GM18909 (cell line): ENCODE measurements at regions not wholly inside any gene's neighbourhood (a gene's known extent, or its start where the extent isn't known, plus 50 kb on each side); places are given as distances from the start of the nearest gene placed in this dataset.
"Not testable (repeated sequence)": the region's sequence is repeated elsewhere in the genome, so short reads cannot be mapped to it uniquely, and the experiment has no call there.

Experiments
- ATAC-seq: cut with Tn5 transposase; IDR thresholded peaks from one replicate; pipeline ENCODE4 v1.9.1; 2021; ENCODE audit warnings: mild to moderate bottlenecking; ENCODE audit not compliant: unreplicated experiment, poor library complexity

DNA sequence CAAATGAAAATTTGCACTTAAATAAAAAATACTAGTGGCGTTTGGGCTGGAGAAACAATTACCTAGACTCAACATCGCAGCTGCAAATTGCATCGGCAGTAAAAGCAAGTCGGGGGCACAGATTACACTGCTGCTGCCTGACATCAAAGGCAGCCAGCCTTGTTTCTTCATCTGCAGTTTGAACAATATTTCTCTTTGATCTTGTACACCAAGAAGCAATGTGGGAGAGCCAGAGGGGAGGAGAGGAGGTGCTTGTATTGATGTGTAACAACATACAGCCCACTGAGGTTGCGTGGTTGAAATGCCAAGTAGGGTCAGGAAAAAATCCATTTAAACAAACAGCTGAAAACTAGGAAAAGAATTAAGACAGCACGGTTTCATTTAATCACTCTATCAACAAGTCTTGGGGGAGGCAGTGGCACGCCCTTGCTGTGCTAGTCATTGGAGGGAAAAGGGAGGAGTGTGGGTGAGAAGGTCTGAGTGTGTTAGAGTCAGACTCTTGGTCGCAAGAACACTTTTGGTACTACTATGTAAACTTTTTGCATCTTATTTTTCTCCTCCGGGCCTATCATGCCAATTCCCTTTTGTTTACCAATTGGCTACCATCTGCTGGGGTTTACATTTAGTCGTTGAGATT lies 456.5 kb downstream of the OMA1 start:
- no peak for ATAC-seq

DNA sequence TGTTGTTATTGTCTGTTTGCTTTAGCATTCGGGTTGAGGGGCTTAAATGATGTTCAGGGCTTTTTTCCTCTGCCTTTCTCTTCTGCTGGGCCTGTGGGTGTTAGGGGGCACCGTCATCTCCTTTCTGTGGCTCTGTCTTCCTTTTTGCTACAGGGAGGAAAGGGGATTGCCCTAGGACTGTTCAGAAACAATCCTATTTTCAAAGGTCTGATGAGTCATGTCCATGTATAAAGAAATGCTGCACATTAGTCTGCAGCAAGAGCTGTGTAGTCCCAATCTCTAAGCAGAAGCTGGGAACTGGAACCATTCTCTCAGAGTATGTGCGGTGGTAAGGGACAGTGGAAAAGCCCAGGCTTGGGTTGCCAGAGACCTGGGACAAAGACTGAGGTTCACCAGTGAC lies 462.3 kb downstream of the OMA1 start:
- ATAC-seq: no peak

DNA sequence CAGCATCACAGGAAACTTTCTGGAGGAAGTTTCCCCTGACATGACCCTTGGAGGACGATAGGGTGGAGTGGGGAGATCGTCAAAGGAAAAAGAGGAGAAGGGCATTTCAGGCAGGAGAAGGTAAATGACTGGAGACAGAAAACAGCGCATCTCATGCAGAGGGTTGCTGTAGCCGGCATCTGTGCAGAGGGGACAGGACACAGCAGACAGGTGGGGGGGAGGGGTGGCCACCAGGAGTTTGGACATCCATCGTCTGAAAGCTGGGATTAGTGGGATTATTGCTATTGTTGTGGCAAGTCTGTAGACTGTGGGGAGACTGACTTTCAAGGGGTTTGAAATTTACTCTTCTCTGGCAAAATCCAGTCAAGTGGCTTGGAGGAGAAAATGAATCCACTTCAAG lies 463.9 kb downstream of the OMA1 start:
- no peak for ATAC-seq

DNA sequence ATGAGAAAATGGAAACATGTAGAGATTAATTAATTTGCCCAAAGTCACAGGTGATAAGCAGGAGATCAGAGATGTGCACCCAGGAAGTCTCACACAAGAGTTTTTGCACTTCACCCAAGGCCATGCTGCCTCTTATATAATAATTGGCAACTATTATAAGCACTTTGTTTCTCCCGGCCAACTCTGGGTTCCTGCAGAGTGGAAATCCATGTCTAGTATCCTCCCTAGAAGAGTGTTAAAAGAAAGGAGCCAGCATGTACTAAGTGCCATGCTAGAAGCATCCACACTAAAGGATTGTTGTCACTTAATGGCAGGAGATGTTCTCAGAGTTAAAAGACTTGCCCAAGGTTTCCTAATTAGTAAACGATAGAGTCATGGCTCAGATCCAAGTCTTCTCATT lies 470.3 kb downstream of the OMA1 start:
- ATAC-seq: no peak

DNA sequence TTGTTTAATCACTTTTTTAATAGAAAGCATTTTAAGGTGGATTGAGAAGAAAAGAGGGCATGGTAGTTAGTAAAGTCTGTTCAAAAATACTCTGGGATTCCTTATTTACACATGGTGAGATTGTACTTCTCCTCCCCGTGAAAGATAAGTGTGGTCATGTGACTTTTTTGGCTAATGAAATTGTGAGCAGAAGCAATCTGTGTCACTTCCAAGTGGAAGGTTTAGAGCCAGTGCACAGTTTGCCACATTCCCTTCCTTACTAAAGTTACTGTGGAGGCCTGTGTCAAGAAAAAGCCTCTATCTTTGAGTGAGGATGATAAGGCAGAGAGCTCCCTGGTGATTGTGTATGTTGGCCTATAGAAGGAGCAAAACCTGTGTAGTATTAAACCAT lies 471.3 kb downstream of the OMA1 start:
- ATAC-seq: no peak

DNA sequence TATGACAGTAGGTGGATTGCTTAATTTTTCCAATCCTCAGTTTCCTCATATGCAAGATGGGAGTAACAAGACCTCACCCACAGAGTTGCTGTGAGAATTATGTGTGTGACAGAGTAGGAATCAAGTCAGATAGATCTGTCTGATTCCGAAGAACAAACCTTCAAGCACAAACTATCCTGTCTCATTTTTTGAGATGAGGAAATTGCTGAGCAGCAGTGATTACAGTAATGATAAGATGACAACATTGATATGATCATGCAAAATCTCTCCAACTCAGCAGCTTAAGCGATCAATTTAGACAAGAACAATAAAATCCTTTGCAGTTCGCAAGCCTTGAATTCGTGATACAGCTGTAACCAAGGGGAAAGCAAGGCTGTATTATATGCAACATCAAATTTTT lies 474.1 kb downstream of the OMA1 start:
- no peak for ATAC-seq

DNA sequence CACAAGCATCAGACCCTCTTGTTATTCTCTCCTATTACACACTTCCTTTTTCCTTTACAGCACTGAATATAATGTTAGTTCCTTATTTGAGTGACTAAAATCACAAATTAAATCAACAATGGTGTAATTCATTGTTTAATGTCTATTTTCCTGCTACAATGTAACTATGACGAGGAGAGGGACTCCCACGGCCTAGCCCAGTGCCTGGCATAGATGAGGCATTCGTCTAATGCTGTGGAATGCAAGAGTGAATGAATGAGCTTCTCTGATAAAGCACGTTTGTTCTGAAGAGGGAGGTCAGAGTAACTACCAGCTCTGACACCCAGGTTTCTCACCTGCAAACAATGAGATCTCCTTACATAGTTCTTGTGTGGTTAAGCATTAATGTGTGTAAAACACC lies 479.4 kb downstream of the OMA1 start:
- ATAC-seq: no peak

DNA sequence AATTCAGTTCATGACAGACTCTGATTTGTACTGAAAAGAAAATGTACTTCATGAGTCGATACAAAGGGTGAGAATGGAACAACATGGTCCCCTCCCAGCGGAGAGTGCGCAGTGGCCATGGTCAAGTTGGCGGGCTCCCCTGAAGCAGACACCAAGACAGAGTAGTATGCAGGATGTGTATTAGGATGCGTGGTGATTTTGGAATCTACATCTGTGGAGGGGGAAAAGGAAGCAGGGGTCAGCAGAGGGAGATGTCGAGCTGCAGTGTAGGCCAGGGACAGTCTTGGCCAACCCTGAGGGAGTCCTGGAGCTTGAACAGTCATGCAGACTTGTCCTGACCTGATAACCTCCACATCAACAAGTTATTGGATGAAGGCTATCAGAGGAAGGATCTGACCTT lies 481.0 kb downstream of the OMA1 start:
- ATAC-seq: no peak

DNA sequence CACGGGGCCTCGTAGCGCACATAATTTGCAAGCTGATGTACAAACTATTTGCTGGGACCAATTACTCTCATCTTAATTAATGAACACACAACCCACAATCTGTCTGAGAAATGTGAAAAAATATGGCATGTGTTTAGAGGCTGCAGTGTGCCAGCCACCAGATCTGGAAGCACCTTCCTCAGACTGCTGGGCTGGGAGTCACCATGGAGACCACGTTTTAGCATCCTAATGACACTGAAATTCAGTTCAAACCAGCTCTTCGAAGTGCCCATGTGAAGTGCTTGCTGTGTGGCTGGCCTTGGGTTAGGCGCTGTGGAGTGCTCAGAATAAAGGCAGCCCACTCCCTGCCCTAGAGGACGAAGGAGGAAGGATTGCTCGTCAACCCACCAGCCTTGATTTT lies 482.4 kb downstream of the OMA1 start:
- no peak for ATAC-seq

DNA sequence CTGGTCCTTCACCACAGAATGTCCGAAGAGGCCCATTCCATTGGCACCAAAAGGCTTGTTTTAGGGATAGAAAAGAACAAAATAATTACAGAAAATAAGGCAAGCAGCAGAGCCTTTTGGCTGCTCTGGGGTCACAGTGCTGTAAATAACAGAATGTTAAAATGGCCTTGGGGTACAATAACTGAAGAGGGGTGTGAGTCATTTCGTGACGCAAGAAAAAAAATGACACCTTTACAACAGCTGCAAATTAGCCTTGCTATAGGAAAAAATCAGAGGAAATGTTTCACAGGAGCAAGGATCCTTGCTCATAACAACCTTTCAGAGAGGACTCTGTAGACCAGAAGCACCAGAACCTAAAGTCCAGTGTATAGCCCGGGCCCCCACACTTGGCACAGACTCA lies 483.4 kb downstream of the OMA1 start:
- no peak for ATAC-seq

DNA sequence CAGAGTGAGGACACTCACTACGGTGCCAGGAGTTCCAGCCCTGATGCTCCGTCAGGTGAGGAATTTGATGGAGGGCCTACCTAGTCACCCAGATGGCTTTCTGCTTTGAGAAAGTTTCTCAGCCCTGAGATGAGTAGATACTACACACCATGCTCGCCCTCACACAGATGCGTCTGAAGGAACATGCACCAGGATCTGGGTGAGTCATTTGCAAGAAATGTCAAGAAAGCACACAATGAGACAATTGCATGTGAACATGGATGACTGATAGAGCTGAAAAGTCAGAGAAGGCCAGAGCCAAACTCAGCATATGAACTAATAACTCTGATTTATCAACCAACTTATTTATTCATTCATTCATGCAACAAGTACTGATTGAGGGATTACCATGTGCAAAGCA lies 483.9 kb downstream of the OMA1 start:
- ATAC-seq: no peak

DNA sequence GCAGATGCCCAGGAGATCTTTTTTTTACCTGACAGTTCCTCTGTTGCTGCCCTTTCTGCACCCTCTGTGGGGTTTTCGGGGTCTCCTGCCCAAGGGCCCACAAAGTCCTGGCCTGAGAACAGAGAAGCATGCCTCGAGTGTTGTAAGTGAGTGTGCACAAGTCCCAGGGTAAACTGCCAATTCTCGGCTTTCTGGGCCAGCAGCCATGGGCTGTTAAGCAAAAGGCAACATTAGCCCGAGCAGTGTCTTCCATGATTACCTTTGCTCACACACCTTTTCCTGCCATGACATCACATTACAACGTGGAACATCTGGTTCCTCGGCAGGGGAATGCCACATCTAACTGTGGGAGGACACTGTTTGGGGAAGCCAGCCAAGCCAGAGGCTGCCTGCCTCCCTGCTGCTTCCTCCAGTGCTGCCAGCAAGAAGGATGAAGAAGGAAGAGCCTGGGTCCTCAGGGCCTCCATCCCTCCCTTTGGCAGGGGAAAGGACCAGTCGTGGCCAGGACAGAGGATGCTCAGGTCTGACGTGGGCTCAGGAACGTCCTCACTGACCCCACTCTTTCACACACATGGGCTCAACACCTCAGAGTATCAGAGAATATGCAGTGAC lies 485.9 kb downstream of the OMA1 start:
- no peak for ATAC-seq

DNA sequence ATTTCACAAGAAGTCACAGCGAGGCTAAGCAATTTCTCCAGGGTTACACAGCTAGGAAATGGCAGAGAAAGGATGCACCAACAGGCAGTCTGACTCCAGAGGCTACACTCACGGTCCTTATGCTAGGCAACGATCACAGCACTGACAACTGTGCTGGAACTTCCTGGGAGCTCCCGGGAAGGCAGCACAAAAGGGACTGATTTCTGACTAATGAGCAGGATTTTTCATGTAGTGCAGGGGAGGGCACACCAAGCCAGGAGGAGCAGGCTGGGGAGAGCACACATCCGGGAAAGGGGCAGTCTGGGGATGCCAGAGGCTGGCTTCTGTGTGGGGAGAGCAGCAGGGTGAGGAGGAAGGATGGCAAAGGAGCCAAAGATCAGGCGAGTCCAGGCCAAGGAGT lies 486.7 kb downstream of the OMA1 start:
- no peak for ATAC-seq

DNA sequence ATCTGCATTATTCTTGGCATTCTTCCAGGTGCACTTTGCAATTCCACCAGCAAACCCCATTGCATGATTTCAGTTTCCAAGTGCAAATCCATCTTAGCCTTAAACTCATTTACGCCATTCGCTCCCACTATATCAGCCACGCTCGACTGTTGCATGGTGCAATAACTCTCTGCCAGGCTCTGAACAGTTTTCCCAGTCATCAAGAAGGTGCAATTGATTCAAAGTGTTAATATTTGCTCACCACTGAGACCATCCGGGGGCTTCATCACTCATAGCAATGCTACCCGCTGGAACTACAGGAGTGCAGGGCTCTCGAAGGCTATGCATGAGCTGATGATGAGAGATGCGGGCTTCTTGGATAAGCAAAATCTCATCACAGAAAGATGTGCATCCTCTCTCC lies 488.2 kb downstream of the OMA1 start:
- no peak for ATAC-seq

DNA sequence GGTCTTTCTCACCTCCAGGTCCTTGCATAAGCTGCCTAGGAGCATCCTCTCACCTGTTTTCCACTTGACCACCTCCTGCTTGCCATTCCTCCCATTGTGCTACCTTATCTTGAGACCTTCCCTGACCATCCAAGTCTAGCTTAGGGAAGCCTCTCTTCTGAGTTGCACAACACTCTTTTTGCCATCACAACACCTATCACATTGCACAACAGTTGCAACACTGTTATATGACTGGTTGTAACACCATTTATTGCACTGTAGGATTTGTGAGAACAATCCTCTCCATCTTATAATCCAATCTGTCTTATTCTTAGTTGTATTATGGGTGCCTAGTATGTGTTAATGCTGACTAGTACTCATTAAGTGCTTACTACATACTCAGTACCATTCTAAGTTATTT lies 488.7 kb downstream of the OMA1 start:
- no peak for ATAC-seq

DNA sequence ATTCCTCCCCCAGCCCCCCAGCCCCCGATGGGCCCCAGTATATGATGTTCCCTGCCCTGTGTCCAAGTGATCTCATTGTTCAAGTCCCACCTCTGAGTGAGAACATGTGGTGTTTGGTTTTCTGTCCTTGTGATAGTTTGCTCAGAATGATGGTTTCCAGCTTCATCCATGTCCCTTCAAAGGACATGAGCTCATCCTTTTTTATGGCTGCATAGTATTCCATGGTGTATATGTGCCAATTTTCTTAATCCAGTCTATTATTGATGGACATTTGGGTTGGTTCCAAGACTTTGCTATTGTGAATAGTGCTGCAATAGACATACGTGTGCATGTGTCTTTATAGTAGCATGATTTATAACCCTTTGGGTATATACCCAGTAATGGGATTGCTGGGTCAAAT lies 495.3 kb downstream of the OMA1 start:
- ATAC-seq: not testable (repeated sequence)

DNA sequence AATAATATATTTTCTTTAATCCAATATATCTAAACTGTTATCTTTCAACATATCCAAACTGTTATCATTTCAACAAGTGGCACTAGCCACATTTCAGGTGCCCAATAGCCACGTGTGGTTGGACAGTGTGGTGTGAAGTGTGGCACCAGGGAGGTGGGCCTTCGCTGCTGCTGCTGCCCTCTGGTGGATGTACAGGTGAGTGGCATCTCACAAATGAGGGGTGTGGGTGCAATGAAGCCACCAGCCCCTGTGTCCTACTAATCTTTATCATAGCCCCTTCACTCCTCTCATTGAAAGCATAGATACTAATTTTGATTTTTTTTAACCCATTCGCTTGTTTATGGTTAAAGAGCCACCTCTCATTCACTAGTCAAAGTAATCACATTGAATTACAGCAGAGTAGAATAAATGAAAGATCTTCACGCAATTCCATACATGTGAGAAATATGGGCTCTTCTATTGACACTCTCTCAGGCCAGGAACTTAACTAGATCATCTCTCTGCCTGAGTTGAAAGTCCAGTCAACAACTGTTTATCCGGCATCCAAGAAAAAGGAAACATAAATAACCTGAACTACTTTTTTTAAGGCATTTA lies 499.2 kb downstream of the OMA1 start:
- ATAC-seq: peak; percentile 60

DNA sequence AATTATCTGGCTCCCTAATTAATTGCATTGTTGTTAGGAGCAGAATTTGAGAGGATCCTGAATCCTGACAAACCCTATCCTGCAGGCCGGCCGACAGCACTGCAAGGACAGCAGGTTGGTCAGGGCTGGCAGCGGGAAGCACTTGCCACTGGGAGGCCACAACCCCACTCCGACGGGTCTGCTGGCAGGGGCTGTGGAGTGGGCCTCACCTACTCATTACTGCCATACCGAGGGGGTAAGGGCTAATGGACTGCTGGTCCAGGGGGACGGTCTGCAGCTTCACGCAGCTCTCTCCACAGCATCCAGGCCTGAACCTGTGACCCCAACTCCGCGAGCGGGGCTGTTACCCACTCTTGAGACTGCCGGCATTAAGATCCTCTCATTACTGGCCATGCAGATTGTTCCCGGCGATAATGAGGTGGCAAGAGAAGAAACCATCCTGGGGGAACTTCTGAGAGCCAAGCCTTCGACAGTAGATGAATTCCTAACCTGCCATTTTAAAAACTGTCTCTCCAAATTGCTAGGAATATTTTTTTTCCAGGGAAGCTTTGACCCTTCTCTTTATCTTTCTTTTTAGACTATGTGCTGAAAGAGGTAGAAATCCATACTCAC lies 501.3 kb downstream of the OMA1 start:
- no peak for ATAC-seq

DNA sequence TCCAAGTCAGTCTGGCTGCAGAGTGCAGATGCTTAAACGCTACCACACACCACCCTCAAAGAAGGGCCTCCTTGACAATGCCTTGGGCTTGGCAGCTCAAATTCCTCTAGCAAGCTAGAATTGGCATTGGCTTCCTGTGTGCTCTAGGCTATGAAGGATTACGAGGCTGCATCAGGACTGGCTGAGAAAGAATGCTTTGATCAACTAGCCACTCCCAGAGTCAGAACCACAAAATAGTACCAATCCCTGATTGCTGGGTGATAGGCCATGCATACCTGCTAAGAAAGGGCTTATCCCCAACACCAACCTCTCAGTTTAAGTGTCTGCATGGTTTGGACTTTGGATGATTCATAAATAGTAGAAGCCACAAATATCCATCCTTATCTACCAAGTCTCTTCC lies 504.9 kb downstream of the OMA1 start:
- no peak for ATAC-seq

DNA sequence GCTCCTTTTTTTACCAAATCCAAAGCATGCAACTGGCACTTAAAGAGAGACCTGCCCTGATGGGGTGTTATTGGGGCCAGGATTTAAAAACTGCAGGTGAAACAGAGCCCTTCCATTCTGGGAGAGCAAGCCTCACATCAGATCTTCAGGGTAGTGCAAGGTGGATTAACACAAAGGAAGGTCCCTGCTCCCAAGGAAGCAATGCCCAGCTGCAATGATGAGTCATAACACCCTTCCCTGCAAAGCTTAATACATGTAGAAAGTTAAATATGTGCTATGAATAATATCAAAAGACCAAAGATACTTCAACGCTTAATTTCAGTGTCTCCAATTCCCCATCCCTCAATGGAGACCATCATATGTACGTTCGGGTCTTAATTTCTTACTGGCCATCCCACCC lies 508.0 kb downstream of the OMA1 start:
- ATAC-seq: no peak

DNA sequence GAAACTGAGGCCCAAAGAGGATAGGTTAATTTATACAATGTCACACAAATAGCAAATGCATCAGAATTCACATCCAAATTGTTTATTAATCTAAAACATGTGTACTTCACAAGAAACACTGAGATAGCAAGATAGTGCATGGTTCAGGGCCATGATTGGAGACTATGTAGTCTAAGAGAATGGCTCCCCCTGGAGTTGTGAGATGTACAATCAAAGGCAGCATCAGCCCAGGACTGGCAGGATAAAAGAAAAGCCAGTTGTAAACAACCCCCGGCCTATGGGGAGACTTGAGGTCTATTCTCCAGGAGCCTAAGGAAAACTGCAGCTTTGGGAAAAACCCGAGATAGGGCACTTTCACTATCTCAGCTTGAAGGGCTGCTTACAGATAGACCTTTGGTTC lies 511.0 kb downstream of the OMA1 start:
- no peak for ATAC-seq

DNA sequence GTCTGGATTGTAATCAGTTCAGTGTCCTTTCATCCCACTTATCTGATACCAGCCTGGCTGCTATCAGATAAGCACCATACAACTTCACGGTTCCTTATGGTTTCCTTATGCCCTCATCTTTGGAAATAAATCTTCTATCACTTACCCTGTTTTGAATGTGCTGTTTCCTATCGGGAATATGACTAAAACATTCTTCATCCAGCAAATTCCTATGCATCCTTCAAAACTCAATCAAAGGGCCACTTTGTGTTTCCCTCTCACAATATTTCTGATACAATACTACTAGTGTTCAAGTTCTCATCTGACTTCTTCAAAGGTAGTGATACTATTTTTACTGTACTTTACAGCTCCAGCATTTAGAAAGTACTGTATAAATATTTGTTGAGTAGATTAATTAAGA lies 513.2 kb downstream of the OMA1 start:
- no peak for ATAC-seq
